Astrocyte (in vitro differentiated cells and primary cell): ENCODE measurements at regions not wholly inside any gene's neighbourhood (a gene's known extent, or its start where the extent isn't known, plus 50 kb on each side); places are given as distances from the start of the nearest gene placed in this dataset.

Experiments
- DNase-seq: peaks from one replicate; pipeline ENCODE4 v3.0.0-alpha.2; 2010; ENCODE audit warnings: low read depth
- FAIRE-seq: peaks from 2 replicates; lab custom pipeline; 2011; peaks lifted over from hg19 to GRCh38; lab: Jason Lieb, UNC
- H2AFZ ChIP-seq: 2 replicates; pipeline ENCODE4 v1.6.0; 2012; ENCODE audit warnings: low read depth, low read length, inconsistent platforms
- H3K27ac ChIP-seq: 2 replicates; pipeline ENCODE4 v1.5.1; 2011; ENCODE audit warnings: low read depth, low read length, inconsistent platforms
- H3K27me3 ChIP-seq: 2 replicates; pipeline ENCODE4 v1.6.0; 2011; ENCODE audit warnings: low read length, inconsistent platforms; ENCODE audit not compliant: insufficient read depth
- H3K36me3 ChIP-seq: 2 replicates; pipeline ENCODE4 v1.5.1; 2011; ENCODE audit warnings: low read length, inconsistent platforms; ENCODE audit not compliant: insufficient read depth
- H3K4me1 ChIP-seq: 2 replicates; pipeline ENCODE4 v1.5.1; 2011; ENCODE audit warnings: low read length, inconsistent platforms; ENCODE audit not compliant: insufficient read depth
- H3K4me2 ChIP-seq: 2 replicates; pipeline ENCODE4 v1.6.0; 2012; ENCODE audit warnings: low read length, inconsistent platforms
- H3K4me3 ChIP-seq: 2 replicates; pipeline ENCODE4 v1.5.1; 2011; ENCODE audit warnings: low read depth, mild to moderate bottlenecking, low read length, inconsistent platforms; ENCODE audit not compliant: insufficient read depth
- H3K79me2 ChIP-seq: 2 replicates; pipeline ENCODE4 v1.6.0; 2012; ENCODE audit warnings: mild to moderate bottlenecking, low read length, inconsistent platforms; ENCODE audit not compliant: insufficient read depth
- H3K9ac ChIP-seq: 2 replicates; pipeline ENCODE4 v1.6.0; 2012; ENCODE audit warnings: mild to moderate bottlenecking, low read length, inconsistent platforms
- H3K9me3 ChIP-seq: 2 replicates; pipeline ENCODE4 v1.5.1; 2012; ENCODE audit warnings: low read depth, mild to moderate bottlenecking, low read length, inconsistent platforms; ENCODE audit not compliant: insufficient read depth
- H4K20me1 ChIP-seq: 2 replicates; pipeline ENCODE4 v1.6.0; 2012; ENCODE audit warnings: low read length, inconsistent platforms; ENCODE audit not compliant: insufficient read depth
- H3K27ac Mint-ChIP-seq: one replicate; pipeline ENCODE4 v1.8.0; 2021; ENCODE audit warnings: mild to moderate bottlenecking, mixed read lengths; ENCODE audit not compliant: unreplicated experiment
- H3K27me3 Mint-ChIP-seq: one replicate; pipeline ENCODE4 v1.8.0; 2021; ENCODE audit warnings: low read depth, mixed read lengths; ENCODE audit not compliant: unreplicated experiment
- H3K36me3 Mint-ChIP-seq: one replicate; pipeline ENCODE4 v1.8.0; 2021; ENCODE audit warnings: low read depth, mixed read lengths; ENCODE audit not compliant: unreplicated experiment
- H3K4me1 Mint-ChIP-seq: one replicate; pipeline ENCODE4 v1.8.0; 2021; ENCODE audit warnings: low read depth, mixed read lengths; ENCODE audit not compliant: unreplicated experiment
- H3K4me3 Mint-ChIP-seq: one replicate; pipeline ENCODE4 v1.8.0; 2021; ENCODE audit warnings: mild to moderate bottlenecking, moderate library complexity, mixed read lengths; ENCODE audit not compliant: unreplicated experiment
- H3K9me3 Mint-ChIP-seq: one replicate; pipeline ENCODE4 v1.8.0; 2021; ENCODE audit warnings: mild to moderate bottlenecking, mixed read lengths; ENCODE audit not compliant: unreplicated experiment
- EZH2 ChIP-seq: IDR thresholded peaks from 2 replicates; pipeline ENCODE4 v1.6.1; 2012; ENCODE audit warnings: mild to moderate bottlenecking, low read length, inconsistent platforms; ENCODE audit not compliant: insufficient read depth
- TF ChIP-seq, protein P1 (sequence below): IDR thresholded peaks from 2 replicates; pipeline ENCODE4 v1.5.1; 2011; ENCODE audit warnings: low read depth, mild to moderate bottlenecking, inconsistent platforms, low read length, moderate library complexity; ENCODE audit not compliant: insufficient read depth

DNA sequence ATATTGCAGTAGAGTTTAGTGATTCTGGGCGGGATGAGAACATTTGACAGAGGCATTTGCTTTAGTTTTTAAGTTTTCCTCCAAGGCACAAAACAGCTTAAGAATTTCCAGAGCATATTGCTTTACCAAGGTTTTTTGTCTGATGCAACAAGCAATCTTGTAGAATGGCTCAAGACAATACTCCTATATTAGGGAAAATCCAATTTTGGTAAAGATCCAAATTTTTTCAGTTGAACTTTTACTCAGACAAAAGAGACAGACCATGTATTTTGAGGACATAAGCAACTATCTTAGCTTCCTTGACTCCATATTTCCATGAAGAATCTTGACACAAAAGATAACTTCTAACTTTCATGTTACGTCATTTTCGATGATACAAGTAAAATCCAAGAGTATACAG lies 92.3 kb upstream of the NANOS1 start:
- H3K9me3 Mint-ChIP-seq, result peaks cover 2% of the 10 kb centered on the region
- H3K36me3 ChIP-seq, result no peaks in the 10 kb centered on the region
- H3K9me3 ChIP-seq, result no peaks in the 10 kb centered on the region
- peaks cover 8% of the 10 kb centered on the region for H3K4me1 Mint-ChIP-seq
- H3K4me1 ChIP-seq, result no peaks in the 10 kb centered on the region
- H3K4me3 ChIP-seq, result no peak overlapping the region
- H3K4me3 Mint-ChIP-seq, result no peak overlapping the region
- DNase-seq (no peak), FAIRE-seq (peak; percentile 13)
- H3K9ac ChIP-seq, result no peak overlapping the region
- no peaks in the 10 kb centered on the region for H3K27me3 ChIP-seq
- no peaks in the 10 kb centered on the region for H4K20me1 ChIP-seq
- H3K4me2 ChIP-seq, result no peak overlapping the region
- H3K79me2 ChIP-seq, result no peaks in the 10 kb centered on the region
- no peaks in the 10 kb centered on the region for H3K27me3 Mint-ChIP-seq
- peaks cover 2% of the 10 kb centered on the region for H3K36me3 Mint-ChIP-seq
- no peak overlapping the region for H3K27ac Mint-ChIP-seq
- H3K27ac ChIP-seq, result no peak overlapping the region
- TF ChIP-seq, protein P1, sequence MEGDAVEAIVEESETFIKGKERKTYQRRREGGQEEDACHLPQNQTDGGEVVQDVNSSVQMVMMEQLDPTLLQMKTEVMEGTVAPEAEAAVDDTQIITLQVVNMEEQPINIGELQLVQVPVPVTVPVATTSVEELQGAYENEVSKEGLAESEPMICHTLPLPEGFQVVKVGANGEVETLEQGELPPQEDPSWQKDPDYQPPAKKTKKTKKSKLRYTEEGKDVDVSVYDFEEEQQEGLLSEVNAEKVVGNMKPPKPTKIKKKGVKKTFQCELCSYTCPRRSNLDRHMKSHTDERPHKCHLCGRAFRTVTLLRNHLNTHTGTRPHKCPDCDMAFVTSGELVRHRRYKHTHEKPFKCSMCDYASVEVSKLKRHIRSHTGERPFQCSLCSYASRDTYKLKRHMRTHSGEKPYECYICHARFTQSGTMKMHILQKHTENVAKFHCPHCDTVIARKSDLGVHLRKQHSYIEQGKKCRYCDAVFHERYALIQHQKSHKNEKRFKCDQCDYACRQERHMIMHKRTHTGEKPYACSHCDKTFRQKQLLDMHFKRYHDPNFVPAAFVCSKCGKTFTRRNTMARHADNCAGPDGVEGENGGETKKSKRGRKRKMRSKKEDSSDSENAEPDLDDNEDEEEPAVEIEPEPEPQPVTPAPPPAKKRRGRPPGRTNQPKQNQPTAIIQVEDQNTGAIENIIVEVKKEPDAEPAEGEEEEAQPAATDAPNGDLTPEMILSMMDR, result no peak
- TF ChIP-seq EZH2, result no peak
- H2AFZ ChIP-seq, result no peak overlapping the region

- no peaks in the 10 kb centered on the region for H3K4me1 ChIP-seq
- no peak overlapping the region for H3K4me2 ChIP-seq
- H3K36me3 Mint-ChIP-seq, result no peaks in the 10 kb centered on the region
These were observed 90.1 kb upstream of the NANOS1 start for GRCh38 chr10:118939211-118940007.

More at GRCh38 chr10:118939211-118940007, 90.1 kb upstream of the NANOS1 start:
- Mint-ChIP-seq H3K9me3 (no peaks in the 10 kb centered on the region), H3K4me1 (peaks cover 8% of the 10 kb centered on the region), H3K27me3 (no peaks in the 10 kb centered on the region), H3K4me3 (no peak overlapping the region), H3K27ac (no peak overlapping the region)
- Histone ChIP-seq H3K27ac (no peak overlapping the region), H3K9ac (no peak overlapping the region), H2AFZ (no peak overlapping the region), H3K36me3 (no peaks in the 10 kb centered on the region), H3K9me3 (no peaks in the 10 kb centered on the region), H3K79me2 (no peaks in the 10 kb centered on the region), H3K4me3 (no peak overlapping the region), H4K20me1 (no peaks in the 10 kb centered on the region), H3K27me3 (no peaks in the 10 kb centered on the region)
- TF ChIP-seq, protein P1, result no peak
- TF ChIP-seq EZH2, result no peak
- no peak for FAIRE-seq
- no peak for DNase-seq
